HG03139 (cell line): ENCODE measurements at regions not wholly inside any gene's neighbourhood (a gene's known extent, or its start where the extent isn't known, plus 50 kb on each side); places are given as distances from the start of the nearest gene placed in this dataset.

Source experiments
- ATAC-seq: cut with Tn5 transposase; IDR thresholded peaks from one replicate; pipeline ENCODE4 v1.9.1; 2021; ENCODE audit not compliant: unreplicated experiment

DNA sequence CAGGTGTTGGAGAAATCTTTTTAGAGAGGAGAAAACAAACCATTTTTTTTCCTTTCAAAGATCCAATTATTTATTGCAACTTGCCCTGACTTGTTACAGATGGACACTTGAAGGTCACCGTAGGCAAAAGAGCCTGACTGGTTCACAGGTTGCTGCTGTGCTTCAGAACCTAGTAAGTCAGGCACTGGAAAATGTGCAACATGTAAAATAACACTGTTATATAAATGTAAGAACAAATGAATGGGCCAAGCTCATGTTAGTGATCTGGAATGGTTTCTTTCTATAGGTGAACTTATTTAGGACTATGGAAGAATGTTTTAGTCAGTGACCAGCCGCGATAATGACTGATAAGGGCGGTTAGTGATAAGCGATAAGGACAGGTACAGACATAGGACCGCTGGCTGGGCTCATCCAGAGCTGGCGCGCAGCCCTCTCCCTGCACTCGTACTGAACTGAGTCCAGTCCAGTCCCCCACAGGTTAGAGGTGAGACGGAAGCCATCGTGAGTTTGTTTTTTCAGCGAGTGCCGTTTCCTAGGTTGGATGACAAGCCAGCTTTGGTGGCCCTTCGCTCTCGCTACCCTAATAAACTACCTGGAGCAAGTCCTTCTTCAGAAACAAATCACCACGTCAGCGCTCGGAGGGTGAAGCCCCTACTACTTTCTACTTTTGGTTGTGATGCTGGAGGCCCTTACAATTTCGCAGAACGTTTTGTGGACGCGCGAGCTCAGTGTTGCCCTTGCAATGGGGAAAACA, 94.4 kb upstream of the PRDM1 start:
- peak; percentile 26 for ATAC-seq

DNA sequence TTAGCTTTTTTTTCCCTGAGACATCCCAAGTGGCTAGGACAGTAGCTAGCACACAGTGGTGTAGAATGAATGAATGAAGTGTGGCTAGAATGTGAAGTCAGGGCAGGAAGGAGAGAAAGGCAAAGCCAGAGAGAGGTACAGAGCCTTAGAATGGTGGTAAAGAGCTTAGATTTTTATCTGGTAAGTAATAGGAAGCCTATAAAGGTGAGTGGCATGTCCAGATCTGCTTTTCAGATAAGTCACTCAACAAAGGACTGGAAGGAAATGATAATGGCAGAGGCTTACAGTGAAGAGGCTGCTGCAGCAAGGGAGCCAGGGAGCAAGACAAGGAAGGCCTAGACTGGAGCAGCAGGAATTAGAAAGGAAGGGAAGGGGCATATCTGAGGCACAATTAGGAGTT, 96.0 kb upstream of the PRDM1 start:
- no peak for ATAC-seq

DNA sequence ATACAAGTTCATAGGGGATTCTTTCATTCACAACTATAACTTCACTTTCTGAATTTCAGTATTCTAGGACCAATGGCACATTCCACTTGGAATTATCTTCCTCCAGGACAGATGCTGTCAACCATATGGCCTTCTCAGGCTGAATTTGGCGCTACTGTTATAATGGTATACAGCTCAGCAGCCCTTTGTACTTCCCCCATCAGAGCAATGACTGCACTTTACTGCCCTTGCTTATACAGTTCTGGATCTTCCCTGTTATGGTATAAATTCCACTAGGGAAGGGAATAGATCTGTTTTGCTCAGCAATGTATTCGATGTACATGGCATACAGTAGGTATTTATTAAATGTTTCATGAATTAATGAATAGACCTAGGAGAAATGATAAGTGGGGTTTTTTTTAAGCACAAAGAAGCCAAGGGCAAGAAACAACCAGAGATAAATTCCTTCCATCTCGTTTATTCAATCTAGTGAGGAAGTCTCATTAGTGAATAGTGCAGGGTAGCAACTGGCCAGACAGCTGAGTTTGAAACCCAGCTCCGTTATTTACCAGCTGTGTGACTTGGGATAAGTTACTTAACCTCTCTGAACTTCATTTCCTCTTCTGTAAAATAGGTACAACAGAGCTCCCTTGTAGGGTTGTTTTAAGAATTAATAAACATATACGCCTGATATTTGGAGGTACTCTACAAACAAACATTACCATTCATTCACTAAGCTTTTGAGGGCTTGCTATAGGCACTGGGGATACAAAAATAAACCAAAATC, 97.1 kb upstream of the PRDM1 start:
- ATAC-seq: no peak

DNA sequence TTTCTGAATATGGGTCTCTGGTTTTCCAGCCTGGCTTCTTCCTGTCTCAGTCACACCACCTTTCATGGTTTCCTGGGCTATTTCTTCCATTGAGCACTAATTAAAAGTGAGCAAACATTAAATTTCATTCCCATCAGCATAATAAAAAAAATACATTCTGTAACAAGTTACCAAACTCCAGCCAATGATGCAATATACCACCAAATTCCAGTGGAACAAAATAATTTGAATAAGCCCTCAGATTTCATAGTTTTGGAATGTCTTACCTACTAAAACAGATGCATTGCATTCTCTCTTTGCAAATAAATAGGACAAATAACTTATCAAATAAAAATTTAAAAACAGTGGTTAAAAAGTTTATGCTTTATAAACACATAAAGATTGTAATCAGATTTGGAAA, 97.8 kb upstream of the PRDM1 start:
- no peak for ATAC-seq

DNA sequence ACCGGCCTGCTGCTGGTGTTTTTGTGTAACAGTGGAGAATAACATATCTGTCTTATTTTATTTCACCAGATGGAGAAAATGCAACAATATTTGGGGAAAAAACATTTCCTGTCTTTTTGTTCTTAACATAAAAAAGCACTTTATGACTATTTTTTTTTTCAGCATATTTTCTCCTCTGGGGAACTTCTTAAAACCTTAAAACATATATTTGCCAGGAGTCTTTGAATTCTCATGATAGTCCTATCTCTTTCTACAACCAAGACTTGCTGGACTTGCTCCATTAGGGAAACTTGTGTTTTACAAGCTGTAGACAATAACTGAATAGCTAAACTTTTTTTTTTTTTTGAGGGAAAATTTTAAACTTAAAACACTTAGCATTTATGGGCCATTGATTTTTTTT, 98.6 kb upstream of the PRDM1 start:
- ATAC-seq: no peak

DNA sequence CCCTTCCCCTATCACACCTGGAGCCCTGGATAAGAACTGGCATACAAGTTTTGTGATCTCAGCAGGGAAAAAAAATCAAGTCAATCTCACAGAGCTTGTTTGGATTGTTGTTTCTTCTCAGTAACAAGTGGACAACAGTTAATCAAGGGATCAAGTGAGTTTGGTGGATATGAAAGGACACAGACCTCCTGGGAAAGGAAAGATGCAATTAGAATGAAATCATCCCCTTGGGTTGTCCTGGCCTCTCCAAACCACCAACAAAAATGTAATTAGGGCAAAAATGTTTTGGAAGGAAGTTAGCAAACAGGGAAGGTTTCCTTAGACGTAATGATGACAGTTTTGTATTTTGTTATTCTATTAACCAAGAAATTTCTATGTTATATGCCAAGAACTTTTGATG, 99.1 kb upstream of the PRDM1 start:
- ATAC-seq: no peak

DNA sequence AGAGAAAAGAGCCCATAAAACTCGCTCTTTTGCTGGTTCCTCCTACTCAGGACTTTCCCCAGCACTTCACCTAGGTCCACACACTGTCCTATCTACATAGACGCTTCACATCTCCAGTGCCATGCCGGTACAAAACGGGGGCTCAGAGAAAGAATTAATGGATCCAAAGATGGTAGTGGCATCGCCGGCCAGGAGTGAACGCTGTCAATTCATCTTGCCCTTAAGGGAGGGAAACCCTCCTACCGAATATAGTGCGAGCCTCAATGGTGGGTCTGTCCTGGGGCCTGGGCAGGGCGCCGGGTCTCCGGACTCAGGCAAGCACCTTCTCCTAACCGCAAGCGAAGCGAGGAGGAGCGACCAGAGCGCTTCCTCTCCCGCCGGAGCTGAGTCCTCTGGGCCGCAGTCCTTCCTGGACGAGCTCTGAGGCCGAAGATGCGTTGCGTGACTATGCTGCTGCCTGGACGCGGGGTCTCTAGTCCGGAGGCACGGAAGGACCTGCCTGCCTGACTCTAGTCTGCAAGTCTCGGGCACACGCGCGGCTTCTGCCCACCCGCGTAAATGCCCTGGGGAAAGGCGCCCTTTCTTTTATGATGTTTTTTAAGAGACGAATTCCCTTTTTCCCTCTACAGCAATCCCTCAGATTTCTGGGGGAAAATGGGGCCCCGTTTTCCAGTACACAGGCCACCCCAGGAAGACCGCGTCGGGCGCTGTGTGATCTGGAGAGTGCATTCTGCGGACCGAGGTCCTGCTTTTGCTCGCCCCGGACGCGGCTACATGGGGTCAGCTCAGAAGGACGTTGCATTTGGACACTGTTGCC, 100.1 kb upstream of the PRDM1 start:
- ATAC-seq: no peak

DNA sequence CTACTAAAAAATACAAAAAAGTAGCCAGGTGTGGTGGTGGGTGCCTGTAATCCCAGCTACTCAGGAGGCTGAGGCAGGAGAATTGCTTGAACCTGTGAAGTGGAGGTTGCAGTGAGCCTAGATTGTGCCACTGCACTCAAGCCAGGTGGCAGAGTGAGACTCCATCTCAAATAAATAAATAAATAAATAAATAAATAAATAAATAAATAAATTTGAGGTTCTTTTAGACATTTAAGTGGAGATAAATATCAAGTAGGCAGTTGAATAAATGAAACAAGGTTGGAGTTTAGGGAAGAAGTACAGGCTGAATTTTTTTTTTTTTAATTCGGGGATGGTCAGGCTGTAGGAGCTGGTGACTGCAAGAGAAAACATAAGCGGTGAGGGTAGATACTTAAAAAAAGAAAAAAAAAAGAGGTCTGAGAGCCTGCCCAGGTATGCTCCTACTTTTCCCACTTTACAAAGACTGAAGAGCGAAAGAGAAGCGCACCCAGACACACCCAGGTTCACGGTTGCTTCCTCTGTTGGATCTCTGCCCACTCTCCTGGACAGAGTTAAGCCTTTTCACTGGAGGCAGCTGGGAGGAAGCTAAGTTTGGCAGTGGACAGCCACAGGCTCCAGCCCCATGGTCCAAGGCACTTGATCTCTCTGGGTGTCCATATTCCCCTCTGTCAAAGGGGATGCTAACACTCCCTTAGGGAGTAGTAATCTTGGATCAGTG, 100.9 kb upstream of the PRDM1 start:
- ATAC-seq: no peak

DNA sequence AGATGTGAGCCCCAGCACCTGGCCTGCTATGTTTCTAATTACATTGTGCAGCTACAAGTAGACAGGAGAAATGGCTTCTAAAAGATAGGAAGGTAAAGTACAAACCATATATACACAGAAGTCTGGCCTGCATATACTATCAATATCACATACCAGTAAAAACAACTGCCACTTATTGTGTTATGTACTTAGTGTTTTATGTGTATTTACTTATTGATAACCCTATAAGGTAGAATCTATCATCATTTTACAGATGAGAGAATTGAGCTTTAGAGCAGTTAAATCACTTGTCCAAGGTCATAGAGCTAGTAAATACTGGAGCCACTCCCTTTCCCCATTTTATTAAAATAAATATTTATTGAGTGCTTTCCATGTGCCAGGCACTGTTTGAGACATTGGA, 102.4 kb upstream of the PRDM1 start:
- no peak for ATAC-seq

DNA sequence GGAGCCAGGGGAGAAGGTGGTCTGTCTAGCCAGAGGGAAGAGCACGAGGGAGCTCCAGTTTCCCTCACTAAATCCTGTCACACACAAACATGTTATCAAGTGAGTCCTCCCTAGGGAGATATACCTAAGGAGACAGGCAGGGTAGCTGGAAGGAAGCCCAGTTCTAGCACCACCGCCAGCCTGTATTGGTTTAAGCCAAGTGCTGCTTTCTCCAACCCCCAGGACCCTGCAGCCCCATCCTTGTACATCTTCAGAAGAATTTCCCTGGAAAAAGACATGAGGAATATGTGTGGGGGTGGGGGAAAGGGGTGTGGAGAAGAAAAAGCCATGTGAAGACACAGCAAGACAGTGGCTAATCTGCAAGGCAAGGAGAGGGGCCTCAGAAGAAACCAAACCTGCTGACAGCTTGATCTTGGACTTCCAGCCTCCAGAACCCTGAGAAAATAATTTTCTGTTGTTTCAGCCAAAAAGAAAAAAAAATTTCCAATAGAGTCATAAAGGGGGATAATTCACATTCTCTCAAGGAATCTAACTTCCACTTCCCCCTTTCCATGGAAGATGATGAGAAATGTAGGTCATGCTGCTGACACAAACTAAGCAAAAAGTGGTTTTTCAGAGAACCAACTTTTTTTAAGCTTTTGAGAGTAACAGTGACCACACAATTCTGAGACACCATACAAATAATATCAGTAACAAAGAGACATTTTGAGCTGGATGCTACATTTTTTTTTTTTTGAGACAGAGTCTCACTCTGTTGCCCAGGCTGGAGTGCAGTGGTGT, 103.2 kb upstream of the PRDM1 start:
- no peak for ATAC-seq

DNA sequence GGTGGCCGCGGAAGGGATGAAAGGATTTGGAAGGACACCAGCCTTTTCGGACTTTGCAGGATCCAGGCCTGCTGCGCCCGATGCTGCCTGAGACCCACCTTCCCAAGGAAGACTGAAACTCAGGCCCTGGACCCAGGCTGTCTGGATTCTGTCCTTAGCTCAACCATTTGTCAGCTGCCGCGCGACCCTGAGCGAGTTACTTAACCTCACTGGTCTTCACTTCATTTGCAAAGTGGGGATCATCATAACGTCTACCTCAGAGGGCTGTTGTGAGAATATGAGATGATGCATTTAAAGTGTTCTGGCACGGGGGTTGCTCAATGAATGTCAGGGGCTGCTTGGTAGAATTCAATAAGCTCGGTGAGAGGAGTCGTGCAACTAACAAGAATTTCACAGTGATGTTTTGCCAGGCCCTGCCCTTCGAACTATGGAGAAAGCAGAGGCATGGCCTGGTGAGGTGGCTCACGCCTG, 104.2 kb upstream of the PRDM1 start:
- ATAC-seq: no peak

DNA sequence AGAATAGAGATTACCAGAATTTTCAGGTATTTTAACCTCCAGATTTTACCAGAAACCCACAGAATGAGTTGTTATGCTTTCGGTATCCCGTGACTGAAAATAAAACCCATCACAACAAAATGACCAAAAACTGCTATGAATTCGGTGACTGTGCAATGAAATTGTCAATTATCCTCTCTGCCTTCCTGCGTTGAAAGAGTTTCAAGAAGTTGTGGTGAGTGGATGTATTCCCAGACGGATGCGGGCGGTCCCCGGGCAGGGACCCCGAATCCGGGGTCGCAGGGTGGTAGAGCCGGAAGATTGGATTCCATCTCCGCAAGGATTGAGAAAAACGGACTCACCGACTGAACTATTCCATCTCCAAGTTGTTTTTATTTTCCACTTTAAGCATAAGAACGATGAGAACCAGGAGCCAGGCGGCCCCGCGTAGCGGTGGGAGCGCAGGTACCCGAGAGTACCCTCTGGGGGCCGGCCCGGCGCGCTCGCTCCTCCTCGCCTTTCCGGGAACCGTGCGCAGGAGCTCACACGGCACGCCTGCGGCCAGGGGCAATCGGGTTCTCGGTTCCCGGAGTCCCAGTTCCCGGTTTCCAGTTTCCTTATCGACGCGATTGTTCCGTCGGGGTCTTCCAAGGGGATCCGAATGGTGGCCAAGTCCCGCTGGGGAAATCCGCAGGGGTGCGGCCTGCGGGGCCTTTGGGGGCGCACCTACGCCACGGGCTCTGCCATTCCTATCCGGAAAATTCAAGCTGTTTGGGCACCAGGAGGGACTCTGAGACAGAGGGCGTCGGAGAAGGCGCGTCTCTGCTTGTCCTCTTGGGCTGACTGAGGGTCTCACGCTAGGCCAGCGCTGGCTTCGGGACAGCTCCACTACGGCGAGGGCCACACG, 104.9 kb upstream of the PRDM1 start:
- ATAC-seq: no peak

DNA sequence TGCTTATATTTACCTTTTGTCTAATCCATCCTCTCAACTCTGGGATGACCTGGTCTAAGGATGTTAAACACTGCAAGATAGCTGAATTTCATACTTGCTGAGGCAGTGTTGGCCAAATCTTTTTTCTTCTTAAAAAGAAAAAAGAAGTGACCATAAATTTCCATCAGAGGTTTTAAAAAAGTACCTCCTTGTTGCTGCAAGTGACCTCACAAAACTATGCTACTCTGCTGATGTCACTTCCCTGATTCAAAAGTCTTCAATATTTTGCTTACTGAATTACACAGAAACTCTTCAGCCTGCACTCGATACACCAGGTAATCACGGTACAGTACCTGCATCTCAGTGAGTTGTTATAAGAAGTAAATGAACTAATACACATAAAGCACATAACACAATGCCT, 107.2 kb upstream of the PRDM1 start:
- ATAC-seq: no peak

DNA sequence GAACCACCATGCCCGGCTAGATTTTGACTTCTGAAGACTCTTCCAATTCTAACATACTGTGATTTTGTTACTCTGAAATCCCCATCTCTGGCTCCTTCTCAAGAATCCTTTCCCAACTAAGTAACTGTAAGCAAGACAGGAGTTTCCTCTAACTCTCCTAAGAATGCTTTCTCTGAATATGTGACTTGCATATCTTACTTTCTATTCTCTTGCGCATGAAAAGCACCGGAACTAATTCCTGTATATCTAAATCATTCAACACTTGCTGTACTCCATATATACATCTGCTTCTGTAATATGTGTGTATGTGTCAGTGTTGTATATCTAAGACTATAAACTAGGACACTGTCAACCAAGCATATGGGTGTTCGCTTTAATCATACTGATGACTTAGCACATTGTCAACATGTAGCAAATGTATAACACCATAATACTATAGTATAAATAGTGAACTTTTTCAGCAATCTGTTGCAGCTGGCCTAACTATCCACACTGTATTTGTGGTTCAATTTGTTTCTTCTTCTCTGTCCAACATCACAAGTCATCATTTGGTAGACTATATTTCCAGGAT, 108.1 kb upstream of the PRDM1 start:
- no peak for ATAC-seq

DNA sequence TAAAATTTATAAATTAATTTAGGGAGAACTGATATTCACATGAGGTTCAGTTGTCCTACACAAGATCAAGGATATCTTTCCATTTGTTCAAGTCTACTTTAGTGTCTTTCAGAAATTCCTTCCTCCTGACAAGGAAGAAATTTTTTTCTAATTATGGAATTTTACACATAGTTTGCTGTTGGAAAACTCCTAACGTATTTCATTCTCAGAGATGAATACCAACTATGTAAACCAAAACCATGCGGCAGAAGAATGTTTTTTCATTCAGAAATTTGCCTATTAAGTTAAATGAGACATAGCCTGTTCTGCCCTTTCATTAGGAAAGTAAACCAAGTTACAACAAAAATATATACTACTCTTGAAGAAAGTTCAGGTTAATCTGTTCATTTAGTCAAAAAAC, 111.2 kb upstream of the PRDM1 start:
- ATAC-seq: no peak

DNA sequence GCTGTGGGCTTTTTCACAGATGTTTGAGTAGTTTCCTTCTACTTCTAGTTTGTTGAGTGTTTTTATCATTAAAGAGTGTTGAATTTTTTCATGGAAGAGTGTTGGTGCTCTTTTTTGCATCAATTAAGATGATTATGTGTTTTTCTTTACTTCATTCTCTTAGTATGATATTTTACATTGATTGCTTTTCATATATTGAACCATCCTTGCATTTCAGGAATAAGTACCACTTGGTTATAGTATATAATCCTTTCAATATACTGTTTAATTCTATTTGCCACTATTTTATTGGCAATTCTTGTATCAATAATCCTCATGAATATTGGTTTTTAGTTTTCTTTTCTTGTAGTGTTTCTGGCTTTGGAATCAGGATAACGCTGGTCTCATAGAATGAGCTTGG, 113.7 kb upstream of the PRDM1 start:
- no peak for ATAC-seq

DNA sequence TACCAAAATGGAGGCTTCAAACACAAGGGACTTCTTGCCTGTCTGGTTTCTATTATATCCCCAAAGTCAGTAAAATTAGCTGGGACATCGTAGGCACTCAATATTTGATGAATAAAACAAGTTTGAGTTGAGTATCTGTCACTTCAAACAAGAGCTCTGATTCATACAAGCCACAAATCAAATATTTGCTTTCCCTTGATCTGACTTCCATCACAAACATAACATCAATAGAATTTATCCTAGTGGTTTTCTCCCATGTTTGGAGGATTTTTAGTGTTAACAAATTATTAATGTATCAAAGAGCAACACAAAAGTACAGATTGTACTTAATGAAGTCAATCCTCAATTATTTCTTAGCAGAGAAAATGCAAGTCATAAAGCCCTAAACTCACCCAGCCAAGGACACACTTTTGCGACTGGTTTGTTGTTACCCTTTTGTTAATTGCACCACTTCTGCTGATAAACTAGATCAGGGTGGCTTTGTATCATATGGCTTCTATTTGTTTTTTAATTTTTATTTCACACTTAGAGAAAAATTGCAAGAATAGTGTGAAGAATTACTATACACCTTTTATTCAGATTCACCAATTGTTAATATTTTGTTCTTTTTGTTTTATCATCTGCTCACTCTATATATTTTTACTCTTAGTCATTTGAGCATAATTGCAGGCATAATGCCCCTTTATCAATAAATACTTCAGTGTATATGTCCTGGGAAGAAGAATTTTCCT, 117.4 kb upstream of the PRDM1 start:
- no peak for ATAC-seq

DNA sequence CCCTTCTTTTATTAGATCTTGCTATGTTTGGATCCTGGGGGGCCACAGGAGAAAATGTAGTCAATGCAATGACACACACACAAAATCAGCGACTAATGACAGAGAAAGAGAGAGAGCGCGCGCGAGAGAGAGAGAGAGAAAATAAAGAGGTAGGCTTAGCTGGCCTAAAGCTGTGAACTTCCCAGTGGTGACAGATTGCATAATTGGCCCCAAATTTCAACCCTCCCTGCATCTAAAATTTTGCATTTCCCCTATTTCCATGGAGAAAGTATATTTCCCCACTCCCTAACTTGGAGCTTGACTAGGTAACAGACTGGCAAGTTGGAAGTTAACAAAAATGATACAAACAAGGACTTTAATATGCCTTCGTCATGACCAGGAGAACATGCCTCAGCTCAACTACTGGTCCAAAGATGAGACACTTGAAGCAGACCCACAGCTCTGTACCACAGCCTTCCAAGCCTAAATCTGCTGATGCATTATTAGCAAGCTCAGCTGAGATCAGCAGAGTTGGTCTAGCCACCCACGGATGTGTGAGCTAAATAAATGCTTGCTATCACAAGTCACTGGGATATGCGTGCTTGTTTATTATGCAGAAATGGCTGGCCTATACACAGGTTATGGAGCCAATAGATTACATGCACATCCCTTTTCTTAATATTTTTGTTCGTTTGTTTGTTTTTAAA, 118.1 kb upstream of the PRDM1 start:
- no peak for ATAC-seq
